ENCODE measurements at regions not wholly inside any gene's neighbourhood (a gene's known extent, or its start where the extent isn't known, plus 50 kb on each side); places are given as distances from the start of the nearest gene placed in this dataset.

DNA sequence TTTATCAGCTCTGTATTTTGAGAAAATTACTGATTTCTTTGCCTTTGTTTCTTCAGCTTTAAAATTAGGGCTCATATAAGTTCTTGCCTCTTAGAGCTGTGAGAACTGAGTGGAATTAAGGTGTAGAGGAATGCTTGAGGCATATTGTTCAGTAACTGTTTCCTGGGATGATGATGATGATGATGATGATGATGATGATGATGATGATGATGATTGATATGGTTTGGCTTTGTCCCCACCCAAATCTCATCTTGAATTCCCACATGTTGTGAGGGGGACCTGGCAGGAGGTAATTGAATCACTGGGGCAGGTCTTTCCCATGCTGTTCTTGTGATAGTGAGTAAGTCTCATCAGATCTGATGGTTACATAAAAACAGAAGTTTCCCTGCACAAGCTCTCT, 118.7 kb downstream of the CHRM3 start:
- no peak for TF ChIP-seq CTCF (IDR thresholded peaks at IDR 0.05)
- no peak overlapping the region for H3K27ac ChIP-seq
- H3K4me3 ChIP-seq: no peak overlapping the region
- no peak for DNase-seq (ENCODE audit: low spot score)

DNA sequence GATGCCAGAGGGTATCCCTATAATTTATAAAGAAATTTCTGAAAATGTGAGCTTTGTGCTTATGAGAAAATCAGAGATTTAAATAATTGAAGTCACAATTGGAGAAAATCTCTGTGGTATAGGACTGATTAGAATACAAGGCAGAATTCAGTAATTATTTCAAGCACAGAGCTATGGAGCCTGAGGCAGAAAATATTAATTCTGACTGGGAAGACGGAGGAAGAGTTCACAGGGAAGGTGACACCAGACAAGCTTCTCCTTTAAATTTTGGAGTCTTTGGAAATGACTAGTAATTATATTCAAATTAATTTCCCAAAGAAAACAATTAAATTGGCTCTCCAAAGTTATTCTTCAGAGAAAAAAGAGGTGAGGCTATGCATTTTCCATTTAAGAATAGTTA, 121.5 kb downstream of the CHRM3 start:
- H3K27ac ChIP-seq: no peak overlapping the region
- no peak overlapping the region for H3K4me3 ChIP-seq
- TF ChIP-seq CTCF (IDR thresholded peaks at IDR 0.05): no peak
- no peak for DNase-seq (ENCODE audit: low spot score)

GRCh38 chr1:239511875-239512274, 125.5 kb downstream of the CHRM3 start:
- no peak for DNase-seq (ENCODE audit: low spot score)
- no peak for TF ChIP-seq CTCF (IDR thresholded peaks at IDR 0.05)
- H3K27ac ChIP-seq: no peak overlapping the region
- H3K4me3 ChIP-seq: no peak overlapping the region

- TF ChIP-seq CTCF (IDR thresholded peaks at IDR 0.05): no peak
- DNase-seq (ENCODE audit: low spot score): no peak
- no peak overlapping the region for H3K27ac ChIP-seq
- H3K4me3 ChIP-seq: no peak overlapping the region
Observed at GRCh38 chr1:239516579-239516978, 130.2 kb downstream of the CHRM3 start.

DNA sequence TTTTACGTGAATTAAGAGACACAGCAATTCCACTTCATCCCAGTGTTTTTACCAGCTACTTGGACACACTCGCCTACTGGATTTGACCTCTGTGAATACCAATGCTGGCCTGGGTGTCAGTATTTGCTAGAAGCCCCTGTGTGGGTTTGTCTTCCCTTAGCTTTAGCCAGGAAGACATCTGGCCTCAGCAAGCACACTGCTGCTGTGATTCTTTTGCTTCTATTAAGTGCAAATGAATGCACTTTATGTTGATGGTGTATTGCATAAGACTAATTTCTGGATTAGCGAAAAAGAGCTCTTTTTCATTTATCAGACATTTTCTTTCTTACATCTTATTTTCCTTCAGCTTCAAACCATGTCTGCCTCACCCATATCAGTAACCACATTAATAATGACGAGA, 140.0 kb downstream of the CHRM3 start:
- TF ChIP-seq CTCF (IDR thresholded peaks at IDR 0.05): no peak
- H3K4me3 ChIP-seq: no peak overlapping the region
- H3K27ac ChIP-seq: no peak overlapping the region
- no peak for DNase-seq (ENCODE audit: low spot score)

DNA sequence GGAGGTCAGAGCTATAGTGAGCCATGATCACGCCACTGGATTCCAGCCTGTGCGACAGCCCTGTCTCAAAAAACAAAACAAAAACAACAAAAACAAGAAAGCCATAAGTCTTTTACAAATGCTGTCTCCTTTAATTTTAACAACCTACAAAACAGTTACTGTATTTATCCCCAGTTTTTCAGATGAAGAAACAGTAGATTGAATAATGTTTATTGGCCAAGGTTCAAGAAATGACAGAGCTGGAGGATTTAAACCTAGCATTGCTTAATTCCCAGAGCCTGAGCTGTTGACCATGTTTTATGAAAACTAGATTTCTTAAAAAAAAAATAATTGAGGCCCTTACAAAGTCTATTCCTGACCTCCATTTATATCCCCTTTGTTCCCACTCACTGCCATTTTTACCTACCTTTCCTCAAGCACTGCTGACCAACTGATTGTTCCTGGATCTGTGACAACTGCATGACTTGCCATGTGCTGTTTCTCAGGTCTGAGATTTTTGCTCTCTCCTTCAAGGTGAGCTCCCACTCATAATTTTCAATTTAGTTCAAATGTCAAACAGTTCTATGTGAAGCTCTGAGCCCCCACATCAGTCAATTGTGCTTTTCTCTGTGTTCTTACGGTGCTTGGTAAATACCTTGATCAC, 140.8 kb downstream of the CHRM3 start:
- DNase-seq (ENCODE audit: low spot score): no peak
- no peak for TF ChIP-seq CTCF (IDR thresholded peaks at IDR 0.05)
- Histone ChIP-seq H3K4me3 (no peak overlapping the region), H3K27ac (no peak overlapping the region)

- no peak for TF ChIP-seq CTCF (IDR thresholded peaks at IDR 0.05)
- Histone ChIP-seq H3K27ac (no peak overlapping the region), H3K4me3 (no peak overlapping the region)
- no peak for DNase-seq (ENCODE audit: low spot score)
Observed at GRCh38 chr1:239536165-239536849, 149.9 kb downstream of the CHRM3 start.
